Endothelial cell of umbilical vein (primary cell): ENCODE measurements at regions not wholly inside any gene's neighbourhood (a gene's known extent, or its start where the extent isn't known, plus 50 kb on each side); places are given as distances from the start of the nearest gene placed in this dataset.

Experiments
- BruUV-seq: library from RNA; stranded (reverse); fragments of 400-500 nt; replicated peaks from 2 replicates; lab custom pipeline; 2021; lab: Mats Ljungman, UMichigan
- CTCF ChIA-PET: fragments of 300-600, 350-600 bp; sonication (Branson Sonifier 250); formaldehyde crosslinking; loops from one replicate; lab custom pipeline; 2021; ENCODE audit warnings: antibody characterized with exemption, inconsistent platforms; lab: Charles Lee
- POLR2A ChIA-PET: fragments of 300-600, 350-600 bp; sonication (Branson Sonifier 250); formaldehyde crosslinking; loops from one replicate; lab custom pipeline; 2021; ENCODE audit warnings: antibody characterized with exemption, inconsistent platforms; lab: Charles Lee
- DNase-seq: peaks from one replicate; pipeline ENCODE4 v3.0.0-alpha.2; 2011; ENCODE audit warnings: low read depth, low spot score
- FAIRE-seq: peaks from 2 replicates; lab custom pipeline; 2011; peaks lifted over from hg19 to GRCh38; lab: Jason Lieb, UNC
- H2AFZ ChIP-seq: 2 replicates; pipeline ENCODE4 v1.6.0; 2012; ENCODE audit warnings: low read depth, low read length, control low read depth, inconsistent platforms
- H3K27ac ChIP-seq: 2 replicates; pipeline ENCODE4 v1.5.1; 2011; ENCODE audit warnings: low read depth, mild to moderate bottlenecking, control low read depth, low read length, moderate library complexity; ENCODE audit not compliant: insufficient read depth
- H3K27me3 ChIP-seq, 2 experiments: 2 replicates each; pipeline versions ENCODE4 v1.6.0 to v1.6.1; 2011; ENCODE audit warnings: low read length in 2 of 2, mixed read lengths in 1 of 2; ENCODE audit not compliant: control insufficient read depth in 2 of 2, insufficient read depth in 2 of 2
- H3K36me3 ChIP-seq, 2 experiments: 2 replicates in 1 of 2; 3 replicates in 1 of 2; pipeline ENCODE4 v1.5.1; 2011; ENCODE audit warnings: low read length in 2 of 2, mild to moderate bottlenecking in 1 of 2, moderate library complexity in 1 of 2; ENCODE audit not compliant: control insufficient read depth in 2 of 2, insufficient read depth in 2 of 2; ENCODE audit errors: extremely low read depth in 1 of 2
- H3K4me1 ChIP-seq: 3 replicates; pipeline ENCODE4 v1.5.1; 2011; ENCODE audit warnings: mild to moderate bottlenecking, low read length; ENCODE audit not compliant: control insufficient read depth, insufficient read depth; ENCODE audit errors: extremely low read depth
- H3K4me2 ChIP-seq: 2 replicates; pipeline ENCODE4 v1.6.1; 2011; ENCODE audit warnings: low read length, control low read depth, mixed read lengths; ENCODE audit not compliant: insufficient read depth
- H3K4me3 ChIP-seq, 3 experiments: fragments of 200-600 bp in 1 of 3; sonication (generic), shearing (Covaris generic) in 1 of 3; replicated peaks in 1 of 3; 2 replicates each; pipeline ENCODE4 v1.5.1; 2011 to 2016; ENCODE audit warnings: control low read depth in 3 of 3, low read length in 3 of 3, mild to moderate bottlenecking in 2 of 3, inconsistent platforms in 1 of 3, low read depth in 1 of 3, moderate library complexity in 1 of 3; ENCODE audit not compliant: insufficient read depth in 1 of 3
- H3K79me2 ChIP-seq: 2 replicates; pipeline ENCODE4 v1.6.0; 2012; ENCODE audit warnings: low read length, inconsistent platforms; ENCODE audit not compliant: control insufficient read depth, insufficient read depth
- H3K9ac ChIP-seq: replicated peaks from 2 replicates; pipeline ENCODE3; 2011; ENCODE audit warnings: low read length, control low read depth; ENCODE audit not compliant: insufficient read depth; ENCODE audit errors: extremely low read depth
- H3K9me1 ChIP-seq: replicated peaks from 3 replicates; pipeline ENCODE4 v1.6.0; 2011; ENCODE audit warnings: mild to moderate bottlenecking, low read length; ENCODE audit not compliant: control insufficient read depth, insufficient read depth; ENCODE audit errors: extremely low read depth
- H3K9me3 ChIP-seq: replicated peaks from 2 replicates; pipeline ENCODE4 v1.5.1; 2012; ENCODE audit warnings: low read length, inconsistent platforms; ENCODE audit not compliant: control insufficient read depth, insufficient read depth
- H4K20me1 ChIP-seq: replicated peaks from 2 replicates; pipeline ENCODE3; 2011; ENCODE audit warnings: mild to moderate bottlenecking, low read length; ENCODE audit not compliant: control insufficient read depth, insufficient read depth; ENCODE audit errors: extremely low read depth
- CTCF ChIP-seq, 2 donors: IDR thresholded peaks; 1 replicate in 1 of 2; 2 replicates in 1 of 2; pipeline ENCODE4 v1.5.1; 2011; ENCODE audit warnings: low read length in 2 of 2, mild to moderate bottlenecking in 2 of 2, moderate library complexity in 2 of 2, control low read depth in 1 of 2, inconsistent platforms in 1 of 2, low read depth in 1 of 2; ENCODE audit not compliant: insufficient read depth in 1 of 2; ENCODE audit errors: extremely low read depth in 1 of 2
- EZH2 ChIP-seq: IDR thresholded peaks from 2 replicates; pipeline ENCODE4 v1.6.1; 2012; ENCODE audit warnings: borderline replicate concordance, low read depth, mild to moderate bottlenecking, moderate library complexity, low read length, inconsistent platforms; ENCODE audit not compliant: severe bottlenecking
- FOS ChIP-seq: IDR thresholded peaks from 2 replicates; pipeline ENCODE4 v1.6.1; 2011; ENCODE audit warnings: mild to moderate bottlenecking, low read length, moderate library complexity, borderline replicate concordance; ENCODE audit not compliant: insufficient read depth
- GATA2 ChIP-seq: IDR thresholded peaks from 2 replicates; pipeline ENCODE4 v1.7.0; 2011; ENCODE audit warnings: low read depth, mild to moderate bottlenecking, moderate library complexity, mixed read lengths, low read length; ENCODE audit not compliant: insufficient read length, insufficient read depth
- JUN ChIP-seq: IDR thresholded peaks from 2 replicates; pipeline ENCODE4 v1.6.1; 2011; ENCODE audit warnings: borderline replicate concordance, low read depth; ENCODE audit not compliant: insufficient read length, insufficient read depth
- MYC ChIP-seq: IDR thresholded peaks from one replicate; pipeline ENCODE4 v1.6.1; 2011; ENCODE audit warnings: mild to moderate bottlenecking, low read depth, low read length
- POLR2A ChIP-seq: IDR thresholded peaks from 2 replicates; pipeline ENCODE4 v1.6.1; 2012; ENCODE audit warnings: low read depth, mild to moderate bottlenecking, control low read depth, low read length
- POLR2AphosphoS5 ChIP-seq: IDR thresholded peaks from 2 replicates; pipeline ENCODE4 v1.6.1; 2012; ENCODE audit warnings: low read depth, mild to moderate bottlenecking, control low read depth, low read length, moderate library complexity; ENCODE audit not compliant: insufficient read depth
- dilution Hi-C: fragments of 300-500 bp; cut with MboI; formaldehyde crosslinking; loops from one replicate; pipeline ENCODE4 v1.15.0; 2019; ENCODE audit warnings: low sequenced_read_pairs; ENCODE audit not compliant: extremely low pct_ligation_motif_present
- intact Hi-C: fragments of 100-400 bp; cut with micrococcal nuclease; formaldehyde crosslinking; loops from one replicate; pipeline ENCODE4 v1.10.0; 2022
- TF ChIP-seq, protein P1 (sequence below): IDR thresholded peaks from 2 replicates; pipeline ENCODE4 v1.6.1; 2011; ENCODE audit not compliant: insufficient read depth, insufficient read length

DNA sequence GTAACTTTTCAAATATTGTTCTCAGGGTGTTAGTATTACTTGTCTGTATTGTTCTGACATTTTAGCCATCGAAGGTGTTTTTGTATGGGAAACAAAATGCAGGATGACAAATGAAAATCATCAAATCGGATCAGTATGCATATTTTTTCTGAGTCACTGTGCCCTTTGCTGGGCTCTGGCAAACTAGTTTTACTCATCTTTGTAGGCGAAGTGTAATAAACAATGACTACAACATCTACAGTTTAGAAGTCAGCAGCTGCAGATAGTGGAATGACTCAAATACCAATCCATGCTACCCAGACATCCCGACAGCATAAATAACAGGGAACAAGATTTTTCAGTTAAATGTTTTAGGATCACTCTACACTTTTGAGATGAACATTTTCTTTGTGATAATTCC is 557.3 kb upstream of the TENM3 start:
- Histone ChIP-seq H3K4me3 (no peak overlapping the region), H3K79me2 (no peaks in the 10 kb centered on the region), H3K4me2 (no peak overlapping the region), H3K4me1 (no peaks in the 10 kb centered on the region), H2AFZ (no peak overlapping the region), H3K9ac (no peak overlapping the region), H3K36me3 (no peaks in the 10 kb centered on the region), H3K27ac (no peak overlapping the region), H4K20me1 (no peaks in the 10 kb centered on the region), H3K9me3 (no peaks in the 10 kb centered on the region), H3K9me1 (no peaks in the 10 kb centered on the region), H3K27me3 (no peaks in the 10 kb centered on the region)
- no peak for TF ChIP-seq JUN
- no peak for TF ChIP-seq MYC
- no peak for TF ChIP-seq EZH2
- intact Hi-C loops (no loop called here), dilution Hi-C loops (no loop called here)
- no peak for FAIRE-seq
- no TSS peak for BruUV-seq
- POLR2A ChIA-PET = no interaction called here
- CTCF ChIA-PET = no interaction called here
- DNase-seq = no peak

DNA sequence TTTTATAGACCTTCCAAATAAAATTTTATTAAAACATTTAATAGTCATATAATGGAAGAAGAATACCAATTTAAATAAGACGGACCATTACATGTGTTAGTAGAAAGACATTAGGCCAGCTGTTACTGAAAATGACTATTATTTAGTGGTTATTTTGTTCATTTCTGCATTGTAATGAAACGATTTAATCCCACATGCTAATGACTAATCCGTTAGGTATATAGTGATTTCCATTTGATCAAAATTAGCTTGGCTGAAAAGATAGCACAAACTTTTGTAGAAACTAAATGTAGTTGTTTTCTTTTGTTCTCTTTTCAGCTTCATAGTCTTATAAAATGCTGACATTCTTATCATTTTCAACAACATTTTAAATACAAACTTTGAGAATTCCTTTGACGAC is 556.1 kb upstream of the TENM3 start:
- Histone ChIP-seq H3K36me3 (no peaks in the 10 kb centered on the region), H3K4me2 (no peak overlapping the region), H3K9me3 (no peaks in the 10 kb centered on the region), H2AFZ (no peak overlapping the region), H3K9me1 (no peaks in the 10 kb centered on the region), H3K9ac (no peak overlapping the region), H3K27me3 (no peaks in the 10 kb centered on the region), H3K4me1 (no peaks in the 10 kb centered on the region), H3K27ac (no peak overlapping the region), H3K4me3 (no peak overlapping the region), H4K20me1 (no peaks in the 10 kb centered on the region), H3K79me2 (no peaks in the 10 kb centered on the region)
- TF ChIP-seq POLR2A (no peak), MYC (no peak), POLR2AphosphoS5 (no peak), CTCF (IDR thresholded peaks at IDR 0.05; ENCODE audit: extremely low read depth in 1 of 2, insufficient read depth in 1 of 2, low read depth in 1 of 2, low read length in 2 of 2) (no peak), EZH2 (no peak), FOS (no peak), JUN (no peak), GATA2 (no peak)
- TF ChIP-seq, protein P1, sequence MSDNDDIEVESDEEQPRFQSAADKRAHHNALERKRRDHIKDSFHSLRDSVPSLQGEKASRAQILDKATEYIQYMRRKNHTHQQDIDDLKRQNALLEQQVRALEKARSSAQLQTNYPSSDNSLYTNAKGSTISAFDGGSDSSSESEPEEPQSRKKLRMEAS = no peak
- no TSS peak for BruUV-seq
- intact Hi-C loops (no loop called here), dilution Hi-C loops (no loop called here)
- CTCF ChIA-PET = no interaction called here
- POLR2A ChIA-PET = no interaction called here
- no peak for FAIRE-seq
- DNase-seq = no peak
